Activated CD4-positive, alpha-beta memory T cell treated with anti-CD3 and anti-CD28 coated beads, Interleukin-2, amount 10 ng/mL, durations not matched to agents 7 days and 5 days (primary cell): ENCODE measurements at regions not wholly inside any gene's neighbourhood (a gene's known extent, or its start where the extent isn't known, plus 50 kb on each side); places are given as distances from the start of the nearest gene placed in this dataset.

Source experiments
- CTCF ChIA-PET: fragments of 350-600 bp; sonication (Branson Sonifier 250); formaldehyde crosslinking; loops from one replicate; lab custom pipeline; 2021; ENCODE audit warnings: antibody characterized with exemption, inconsistent platforms; lab: Charles Lee
- POLR2A ChIA-PET: fragments of 350-600 bp; sonication (Branson Sonifier 250); formaldehyde crosslinking; loops from one replicate; lab custom pipeline; 2021; ENCODE audit warnings: antibody characterized with exemption; lab: Charles Lee
- DNase-seq: peaks from one replicate; pipeline ENCODE4 v3.0.0-alpha.2; 2020
- H3K27ac Mint-ChIP-seq: one replicate; pipeline ENCODE4 v1.8.0; 2021; ENCODE audit warnings: mild to moderate bottlenecking, mixed read lengths
- H3K27me3 Mint-ChIP-seq: one replicate; pipeline ENCODE4 v1.8.0; 2021; ENCODE audit warnings: mixed read lengths
- H3K36me3 Mint-ChIP-seq: one replicate; pipeline ENCODE4 v1.8.0; 2021; ENCODE audit warnings: low read depth, mixed read lengths
- H3K4me1 Mint-ChIP-seq: one replicate; pipeline ENCODE4 v1.8.0; 2021; ENCODE audit warnings: mixed read lengths
- H3K4me3 Mint-ChIP-seq: one replicate; pipeline ENCODE4 v1.8.0; 2021; ENCODE audit warnings: mild to moderate bottlenecking, mixed read lengths
- H3K9me3 Mint-ChIP-seq: one replicate; pipeline ENCODE4 v1.8.0; 2021; ENCODE audit warnings: mixed read lengths

GRCh38 chr10:30121401-30121800, 62.0 kb upstream of the JCAD start:
- no peak for DNase-seq
- ChIA-PET POLR2A (no interaction called here), CTCF (no interaction called here)
- no peak overlapping the region for H3K4me3 Mint-ChIP-seq
- H3K27me3 Mint-ChIP-seq, result peaks cover 18% of the 10 kb centered on the region
- no peaks in the 10 kb centered on the region for H3K9me3 Mint-ChIP-seq
- no peaks in the 10 kb centered on the region for H3K36me3 Mint-ChIP-seq
- peaks cover 5% of the 10 kb centered on the region for H3K4me1 Mint-ChIP-seq
- H3K27ac Mint-ChIP-seq, result no peak overlapping the region

DNA sequence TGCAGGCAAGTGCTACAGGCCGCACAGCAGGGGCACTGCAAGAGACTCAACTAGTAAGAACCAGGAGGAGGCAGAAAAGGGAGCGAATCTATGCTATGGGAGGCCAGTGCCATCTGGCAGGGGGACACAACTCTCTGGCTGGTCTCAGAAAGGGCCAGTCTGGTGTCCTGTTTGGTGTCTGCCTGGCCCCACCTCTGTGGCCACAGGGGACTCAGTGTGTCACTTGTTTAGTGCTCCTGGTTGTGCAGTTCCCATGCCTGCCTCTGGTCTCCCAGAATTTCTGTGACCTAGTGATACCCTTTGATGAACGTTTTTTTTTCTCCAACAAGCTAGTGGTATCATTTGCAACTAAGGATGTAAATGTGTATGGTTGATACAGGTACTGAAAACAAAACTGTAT, 59.2 kb upstream of the JCAD start:
- Mint-ChIP-seq H3K36me3 (no peaks in the 10 kb centered on the region), H3K9me3 (no peaks in the 10 kb centered on the region), H3K4me1 (peaks cover 16% of the 10 kb centered on the region), H3K27ac (no peak overlapping the region), H3K27me3 (peaks cover 19% of the 10 kb centered on the region), H3K4me3 (no peak overlapping the region)
- no peak for DNase-seq
- ChIA-PET POLR2A (no interaction called here), CTCF (no interaction called here)

DNA sequence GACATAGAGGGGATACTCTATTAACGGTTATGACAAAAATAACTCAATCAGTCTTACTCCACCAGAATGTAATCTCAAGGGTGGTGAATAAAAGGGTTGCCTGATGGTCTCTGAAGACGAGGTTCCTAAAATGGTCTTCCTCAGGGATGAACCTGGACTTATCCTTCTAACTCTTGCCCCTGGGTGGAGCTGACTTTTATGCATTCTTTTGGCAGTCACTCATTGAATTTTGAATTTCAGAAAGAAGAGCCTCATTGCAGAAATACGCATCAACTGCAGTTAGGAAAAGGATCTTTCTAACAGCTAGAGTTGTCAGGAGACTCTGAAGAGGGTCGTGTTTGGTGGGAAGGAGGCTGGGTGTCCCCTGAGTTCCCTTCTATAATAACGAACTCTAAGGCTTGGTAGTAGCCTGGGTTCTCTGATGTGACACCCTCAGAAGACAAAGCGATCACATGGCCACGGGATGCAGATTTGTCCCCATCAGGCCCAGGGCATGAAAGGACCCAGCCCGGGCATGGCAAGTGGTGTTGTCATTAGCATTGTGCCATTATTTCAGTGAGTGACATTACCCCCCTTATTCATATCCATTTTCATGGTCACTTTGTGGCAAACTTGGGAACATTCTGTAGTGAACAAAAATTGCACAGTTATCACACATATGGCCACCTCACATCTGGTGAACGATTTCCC, 58.6 kb upstream of the JCAD start:
- Mint-ChIP-seq H3K36me3 (no peaks in the 10 kb centered on the region), H3K4me1 (peaks cover 18% of the 10 kb centered on the region), H3K27me3 (peaks cover 19% of the 10 kb centered on the region), H3K27ac (no peak overlapping the region), H3K9me3 (no peaks in the 10 kb centered on the region), H3K4me3 (no peak overlapping the region)
- CTCF ChIA-PET, result no interaction called here
- POLR2A ChIA-PET, result no interaction called here
- no peak for DNase-seq

DNA sequence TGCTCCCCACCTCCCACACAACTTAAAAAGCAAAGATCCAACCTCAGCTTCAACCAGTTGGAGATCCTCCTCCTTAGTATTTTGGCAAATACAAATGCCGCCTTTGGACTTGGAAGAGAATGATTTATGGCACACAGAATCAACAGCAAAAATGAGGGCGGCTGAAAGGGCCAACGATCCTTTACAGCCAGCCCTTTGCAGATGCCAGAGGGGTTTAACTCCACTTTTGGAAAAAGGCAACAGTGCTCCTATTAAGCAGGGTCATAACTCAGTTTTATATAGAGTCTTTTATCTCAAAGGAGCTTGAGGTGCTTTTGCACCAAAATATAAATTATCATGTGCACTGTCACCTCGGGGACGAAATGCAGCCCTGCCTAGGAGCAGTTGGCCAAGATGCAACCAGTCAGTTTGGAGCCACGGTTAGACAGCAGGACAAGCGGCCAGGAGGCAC, 56.7 kb upstream of the JCAD start:
- no peaks in the 10 kb centered on the region for H3K36me3 Mint-ChIP-seq
- CTCF ChIA-PET, result interaction anchor here (0.6 to 0.7 kb wide), 2 partner anchors 78 to 275 kb away, joined by 3 read pairs; no protein-coding TSS in a partner anchor

GRCh38 chr10:30115626-30115940, 56.2 kb upstream of the JCAD start:
- peaks cover 15% of the 10 kb centered on the region for H3K27me3 Mint-ChIP-seq
- H3K4me1 Mint-ChIP-seq, result peaks cover 18% of the 10 kb centered on the region
- DNase-seq, result no peak
- H3K4me3 Mint-ChIP-seq, result no peak overlapping the region
- H3K27ac Mint-ChIP-seq, result no peak overlapping the region
- ChIA-PET POLR2A (no interaction called here), CTCF (no interaction called here)
- no peaks in the 10 kb centered on the region for H3K9me3 Mint-ChIP-seq
- H3K36me3 Mint-ChIP-seq, result no peaks in the 10 kb centered on the region

More for the DNA sequence above, 56.7 kb upstream of the JCAD start:
- no peak overlapping the region for H3K4me3 Mint-ChIP-seq
- DNase-seq, result no peak
- peaks cover 18% of the 10 kb centered on the region for H3K27me3 Mint-ChIP-seq
- H3K9me3 Mint-ChIP-seq, result no peaks in the 10 kb centered on the region
- peaks cover 18% of the 10 kb centered on the region for H3K4me1 Mint-ChIP-seq
- POLR2A ChIA-PET, result no interaction called here
- H3K27ac Mint-ChIP-seq, result no peak overlapping the region

GRCh38 chr10:30114881-30115625, 55.7 kb upstream of the JCAD start:
- H3K36me3 Mint-ChIP-seq, result no peaks in the 10 kb centered on the region
- ChIA-PET CTCF (interaction anchor here (1.0 kb wide), 1 partner anchor 56 kb away, joined by 3 read pairs; no protein-coding TSS in a partner anchor), POLR2A (no interaction called here)
- H3K27ac Mint-ChIP-seq, result no peak overlapping the region
- H3K4me1 Mint-ChIP-seq, result peaks cover 18% of the 10 kb centered on the region
- no peak overlapping the region for H3K4me3 Mint-ChIP-seq
- no peaks in the 10 kb centered on the region for H3K9me3 Mint-ChIP-seq
- DNase-seq, result no peak
- H3K27me3 Mint-ChIP-seq, result peaks cover 15% of the 10 kb centered on the region

DNA sequence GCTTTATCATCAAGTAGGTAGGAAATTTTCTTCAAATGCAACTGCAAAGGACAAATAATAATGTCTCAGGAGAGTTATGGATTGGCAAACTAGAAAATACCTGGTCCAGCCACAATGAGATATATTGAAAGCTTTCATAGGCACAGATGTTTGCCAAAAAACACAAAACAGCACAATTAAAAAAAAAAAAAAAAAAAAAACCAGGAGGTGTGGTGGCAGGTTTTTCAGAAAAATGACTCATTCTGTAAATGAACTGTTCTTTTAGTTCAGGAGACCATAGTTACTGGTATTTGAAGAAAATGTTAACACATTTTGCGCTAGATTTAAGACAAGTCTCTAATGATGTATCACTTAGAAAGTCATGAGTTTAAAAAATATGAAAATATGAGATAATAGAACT, 55.0 kb upstream of the JCAD start:
- CTCF ChIA-PET, result interaction anchor here (1.0 kb wide), 1 partner anchor 56 kb away, joined by 3 read pairs; no protein-coding TSS in a partner anchor
- Mint-ChIP-seq H3K27ac (no peak overlapping the region), H3K36me3 (no peaks in the 10 kb centered on the region), H3K27me3 (peaks cover 15% of the 10 kb centered on the region), H3K9me3 (no peaks in the 10 kb centered on the region), H3K4me1 (peaks cover 18% of the 10 kb centered on the region), H3K4me3 (no peak overlapping the region)
- no peak for DNase-seq
- POLR2A ChIA-PET, result no interaction called here

- Mint-ChIP-seq H3K36me3 (no peaks in the 10 kb centered on the region), H3K4me1 (peaks cover 18% of the 10 kb centered on the region), H3K4me3 (no peak overlapping the region), H3K9me3 (no peaks in the 10 kb centered on the region), H3K27me3 (peaks cover 21% of the 10 kb centered on the region), H3K27ac (no peak overlapping the region)
- ChIA-PET CTCF (no interaction called here), POLR2A (no interaction called here)
- no peak for DNase-seq
Measured at GRCh38 chr10:30111340-30112022, 52.1 kb upstream of the JCAD start.
